ENCODE measurements at regions not wholly inside any gene's neighbourhood (a gene's known extent, or its start where the extent isn't known, plus 50 kb on each side); places are given as distances from the start of the nearest gene placed in this dataset.

GRCh38 chr9:80945436-80945835 is 743.9 kb downstream of the TLE1 start:
- TF ChIP-seq EZH2phosphoT487 (IDR thresholded peaks at IDR 0.05; ENCODE audit: low read length) (no peak), CTCF (IDR thresholded peaks at IDR 0.05; ENCODE audit: low read length) (no peak), EZH2 (optimal IDR thresholded peaks at IDR 0.05; ENCODE audit: low read depth, low read length) (no peak)
